Calu3 (cell line): ENCODE measurements at regions not wholly inside any gene's neighbourhood (a gene's known extent, or its start where the extent isn't known, plus 50 kb on each side); places are given as distances from the start of the nearest gene placed in this dataset.

Source experiments
- BruUV-seq: library from RNA; stranded (reverse); fragments of 400-500 nt; replicated peaks from 2 replicates; lab custom pipeline; 2021; lab: Mats Ljungman, UMichigan
- CTCF ChIA-PET: fragments of 300-600 bp; sonication (Branson Sonifier 250); formaldehyde crosslinking; loops from one replicate; lab custom pipeline; 2022; ENCODE audit warnings: antibody characterized with exemption; lab: Charles Lee
- DNase-seq: peaks from one replicate; pipeline ENCODE4 v3.0.0; 2022
- H3K27ac Mint-ChIP-seq: one replicate; pipeline ENCODE4 v1.8.0; 2022; ENCODE audit warnings: mixed read lengths; ENCODE audit not compliant: unreplicated experiment
- H3K27me3 Mint-ChIP-seq: one replicate; pipeline ENCODE4 v1.8.0; 2022; ENCODE audit warnings: mixed read lengths; ENCODE audit not compliant: unreplicated experiment
- H3K36me3 Mint-ChIP-seq: one replicate; pipeline ENCODE4 v1.8.0; 2022; ENCODE audit warnings: mild to moderate bottlenecking, moderate library complexity, mixed read lengths; ENCODE audit not compliant: insufficient read depth, unreplicated experiment
- H3K4me1 Mint-ChIP-seq: one replicate; pipeline ENCODE4 v1.8.0; 2022; ENCODE audit warnings: mild to moderate bottlenecking, low read depth, mixed read lengths; ENCODE audit not compliant: unreplicated experiment
- H3K4me3 Mint-ChIP-seq: one replicate; pipeline ENCODE4 v1.8.0; 2022; ENCODE audit warnings: mild to moderate bottlenecking, low read depth, moderate library complexity, mixed read lengths; ENCODE audit not compliant: unreplicated experiment
- H3K9me3 Mint-ChIP-seq: one replicate; pipeline ENCODE4 v1.8.0; 2022; ENCODE audit warnings: low read depth, mixed read lengths; ENCODE audit not compliant: unreplicated experiment
- intact Hi-C: fragments of 100-400 bp; cut with micrococcal nuclease; formaldehyde crosslinking; loops from one replicate; pipeline ENCODE4 v1.10.0; 2022; ENCODE audit not compliant: unreplicated experiment
- TF ChIP-seq, protein P1 (sequence below): fragments of 200-600 bp; IDR thresholded peaks from one replicate; pipeline ENCODE4 v1.8.0; 2022; ENCODE audit warnings: antibody characterized with exemption; ENCODE audit not compliant: unreplicated experiment

DNA sequence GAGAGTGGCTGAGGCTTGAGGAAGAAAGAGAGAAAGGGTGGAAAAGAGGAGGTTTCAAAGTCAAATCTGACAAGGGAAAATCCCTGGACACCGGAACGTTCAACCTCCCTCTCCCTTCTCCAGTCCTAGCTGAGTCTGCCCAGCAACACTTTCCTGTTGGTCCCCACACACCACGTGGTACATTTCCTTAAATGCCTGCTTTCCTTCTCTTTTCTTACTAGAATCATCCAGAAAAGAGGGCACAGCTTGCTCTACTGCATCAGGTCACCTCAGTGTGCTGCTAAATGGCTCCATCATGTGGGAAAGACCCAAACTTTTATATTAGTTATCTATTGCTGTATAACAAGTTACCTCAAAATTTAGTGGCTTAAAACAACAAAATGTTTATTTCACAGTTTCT, 181.2 kb downstream of the NECTIN3 start:
- TF ChIP-seq, protein P1, sequence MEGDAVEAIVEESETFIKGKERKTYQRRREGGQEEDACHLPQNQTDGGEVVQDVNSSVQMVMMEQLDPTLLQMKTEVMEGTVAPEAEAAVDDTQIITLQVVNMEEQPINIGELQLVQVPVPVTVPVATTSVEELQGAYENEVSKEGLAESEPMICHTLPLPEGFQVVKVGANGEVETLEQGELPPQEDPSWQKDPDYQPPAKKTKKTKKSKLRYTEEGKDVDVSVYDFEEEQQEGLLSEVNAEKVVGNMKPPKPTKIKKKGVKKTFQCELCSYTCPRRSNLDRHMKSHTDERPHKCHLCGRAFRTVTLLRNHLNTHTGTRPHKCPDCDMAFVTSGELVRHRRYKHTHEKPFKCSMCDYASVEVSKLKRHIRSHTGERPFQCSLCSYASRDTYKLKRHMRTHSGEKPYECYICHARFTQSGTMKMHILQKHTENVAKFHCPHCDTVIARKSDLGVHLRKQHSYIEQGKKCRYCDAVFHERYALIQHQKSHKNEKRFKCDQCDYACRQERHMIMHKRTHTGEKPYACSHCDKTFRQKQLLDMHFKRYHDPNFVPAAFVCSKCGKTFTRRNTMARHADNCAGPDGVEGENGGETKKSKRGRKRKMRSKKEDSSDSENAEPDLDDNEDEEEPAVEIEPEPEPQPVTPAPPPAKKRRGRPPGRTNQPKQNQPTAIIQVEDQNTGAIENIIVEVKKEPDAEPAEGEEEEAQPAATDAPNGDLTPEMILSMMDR: no peak
- no peaks in the 10 kb centered on the region for H3K4me1 Mint-ChIP-seq
- intact Hi-C loops: no loop called here

DNA sequence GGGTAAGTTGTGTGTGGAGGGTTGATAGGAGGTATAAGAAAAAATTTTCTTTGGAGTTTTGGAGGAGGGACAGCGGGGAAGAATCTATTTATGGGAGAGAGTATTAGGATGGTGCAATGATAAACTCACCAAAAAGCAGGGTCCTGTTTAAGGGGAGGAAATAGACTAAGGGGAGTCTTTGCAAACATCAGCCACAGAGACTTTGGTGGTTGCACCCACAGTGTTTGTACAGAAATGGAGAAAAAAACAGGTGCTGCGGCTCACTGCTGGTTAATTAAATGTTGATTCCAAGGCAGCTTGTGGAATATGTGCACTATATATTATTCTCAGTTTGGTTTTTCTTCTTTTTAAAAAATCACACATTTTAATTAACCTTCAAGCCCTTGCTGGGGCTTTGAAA, 182.1 kb downstream of the NECTIN3 start:
- Mint-ChIP-seq H3K9me3 (no peaks in the 10 kb centered on the region), H3K27me3 (no peaks in the 10 kb centered on the region), H3K4me3 (no peak overlapping the region), H3K36me3 (no peaks in the 10 kb centered on the region), H3K27ac (no peak overlapping the region), H3K4me1 (no peaks in the 10 kb centered on the region)
- BruUV-seq: no TSS peak
- CTCF ChIA-PET: no interaction called here
- intact Hi-C loops: no loop called here
- DNase-seq: no peak
- TF ChIP-seq, protein P1: no peak

More for the DNA sequence above, 181.2 kb downstream of the NECTIN3 start:
- Mint-ChIP-seq H3K36me3 (no peaks in the 10 kb centered on the region), H3K27ac (no peak overlapping the region), H3K9me3 (no peaks in the 10 kb centered on the region), H3K4me3 (no peak overlapping the region), H3K27me3 (no peaks in the 10 kb centered on the region)
- CTCF ChIA-PET: interaction anchor here (0.5 to 0.7 kb wide), 2 partner anchors 847 to 1975 kb away, joined by 3 read pairs; no protein-coding TSS in a partner anchor
- BruUV-seq: no TSS peak
- peak; percentile 30 for DNase-seq

DNA sequence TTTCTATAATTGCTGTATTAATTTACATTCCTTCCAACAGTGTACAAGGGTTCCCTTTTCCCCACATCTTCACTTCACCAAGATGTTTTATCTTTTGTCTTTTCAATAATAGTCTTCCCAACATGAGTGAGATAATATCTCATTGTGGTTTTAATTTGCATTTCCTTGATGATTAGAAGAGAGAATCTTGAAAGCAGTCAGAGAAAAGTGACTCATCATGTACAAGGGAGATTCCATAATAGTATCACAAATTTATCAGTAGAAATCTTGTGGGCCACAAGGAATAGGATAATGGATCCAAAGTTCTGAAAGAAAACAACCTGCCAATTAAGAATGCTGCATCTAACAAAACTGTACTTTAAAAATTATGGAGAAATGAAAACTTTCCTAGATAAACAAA, 189.3 kb downstream of the NECTIN3 start:
- H3K27ac Mint-ChIP-seq: no peak overlapping the region
- no peaks in the 10 kb centered on the region for H3K36me3 Mint-ChIP-seq
- no peaks in the 10 kb centered on the region for H3K4me1 Mint-ChIP-seq
- H3K9me3 Mint-ChIP-seq: peaks cover 6% of the 10 kb centered on the region
- intact Hi-C loops: no loop called here
- H3K27me3 Mint-ChIP-seq: no peaks in the 10 kb centered on the region
- H3K4me3 Mint-ChIP-seq: no peak overlapping the region
- TF ChIP-seq, protein P1: no peak
- BruUV-seq: no TSS peak
- CTCF ChIA-PET: no interaction called here
- no peak for DNase-seq

DNA sequence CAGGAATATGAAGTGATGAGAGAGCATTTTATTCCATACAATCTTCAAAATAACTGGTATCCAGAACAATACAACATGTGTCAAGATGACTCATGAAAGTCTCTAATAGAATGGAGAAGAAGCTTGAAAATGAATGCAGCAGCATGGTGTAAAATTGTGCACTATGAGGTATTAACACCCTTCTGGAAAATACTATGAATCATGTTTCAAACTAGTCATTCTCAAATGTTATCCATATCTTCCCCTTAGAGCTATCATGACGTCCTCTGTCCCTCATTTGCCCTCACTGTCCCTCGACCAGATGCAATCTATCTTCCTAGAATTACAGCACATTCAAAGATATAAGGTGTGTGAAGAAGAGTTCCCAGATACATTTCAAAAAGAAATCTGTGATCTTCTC, 198.2 kb downstream of the NECTIN3 start:
- H3K4me1 Mint-ChIP-seq: no peaks in the 10 kb centered on the region
- TF ChIP-seq, protein P1: no peak
- H3K27me3 Mint-ChIP-seq: no peaks in the 10 kb centered on the region
- DNase-seq: no peak
- intact Hi-C loops: no loop called here
- no peak overlapping the region for H3K4me3 Mint-ChIP-seq
- H3K9me3 Mint-ChIP-seq: no peaks in the 10 kb centered on the region
- H3K27ac Mint-ChIP-seq: no peak overlapping the region
- CTCF ChIA-PET: interaction anchor here (0.5 kb wide), 1 partner anchor 534 kb away, joined by 8 read pairs; no protein-coding TSS in a partner anchor
- H3K36me3 Mint-ChIP-seq: no peaks in the 10 kb centered on the region
- no TSS peak for BruUV-seq
